A673 (cell line): ENCODE measurements at regions not wholly inside any gene's neighbourhood (a gene's known extent, or its start where the extent isn't known, plus 50 kb on each side); places are given as distances from the start of the nearest gene placed in this dataset.

ENCODE experiments used
- EZH2 ChIP-seq: fragments of 200-600 bp; sonication (generic); IDR thresholded peaks from 2 replicates; pipeline ENCODE4 v1.6.1; 2017; ENCODE audit warnings: borderline replicate concordance, low read depth, mild to moderate bottlenecking, mixed read lengths, antibody characterized with exemption, low read length; ENCODE audit not compliant: poor library complexity, severe bottlenecking
- TF ChIP-seq, protein P1 (sequence below): fragments of 300-800, 200-600 bp; sonication (generic); conservative IDR thresholded peaks from 2 replicates; pipeline ENCODE4 v1.5.1; 2017; ENCODE audit warnings: low read depth, mild to moderate bottlenecking, antibody characterized with exemption, low read length, moderate library complexity, mixed read lengths

DNA sequence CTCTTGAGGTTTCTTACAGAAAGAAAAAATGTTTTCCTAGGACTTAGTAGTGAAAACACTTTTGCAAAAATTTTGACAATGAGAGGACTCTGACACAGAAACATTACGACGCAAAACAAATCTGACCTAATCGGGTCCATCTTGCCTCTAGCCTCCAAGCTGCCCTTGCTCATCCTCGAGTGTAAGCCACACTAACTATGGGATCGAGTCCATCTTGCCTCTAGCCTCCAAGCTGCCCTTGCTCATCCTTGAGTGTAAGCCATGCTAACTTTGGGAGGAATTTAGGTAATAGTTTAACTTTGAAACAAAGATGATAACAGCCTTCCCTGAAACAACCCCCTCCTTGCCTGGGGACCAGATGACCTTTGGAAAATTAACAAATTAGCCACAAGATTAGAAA is 100.3 kb upstream of the FRG1 start:
- TF ChIP-seq, protein P1, sequence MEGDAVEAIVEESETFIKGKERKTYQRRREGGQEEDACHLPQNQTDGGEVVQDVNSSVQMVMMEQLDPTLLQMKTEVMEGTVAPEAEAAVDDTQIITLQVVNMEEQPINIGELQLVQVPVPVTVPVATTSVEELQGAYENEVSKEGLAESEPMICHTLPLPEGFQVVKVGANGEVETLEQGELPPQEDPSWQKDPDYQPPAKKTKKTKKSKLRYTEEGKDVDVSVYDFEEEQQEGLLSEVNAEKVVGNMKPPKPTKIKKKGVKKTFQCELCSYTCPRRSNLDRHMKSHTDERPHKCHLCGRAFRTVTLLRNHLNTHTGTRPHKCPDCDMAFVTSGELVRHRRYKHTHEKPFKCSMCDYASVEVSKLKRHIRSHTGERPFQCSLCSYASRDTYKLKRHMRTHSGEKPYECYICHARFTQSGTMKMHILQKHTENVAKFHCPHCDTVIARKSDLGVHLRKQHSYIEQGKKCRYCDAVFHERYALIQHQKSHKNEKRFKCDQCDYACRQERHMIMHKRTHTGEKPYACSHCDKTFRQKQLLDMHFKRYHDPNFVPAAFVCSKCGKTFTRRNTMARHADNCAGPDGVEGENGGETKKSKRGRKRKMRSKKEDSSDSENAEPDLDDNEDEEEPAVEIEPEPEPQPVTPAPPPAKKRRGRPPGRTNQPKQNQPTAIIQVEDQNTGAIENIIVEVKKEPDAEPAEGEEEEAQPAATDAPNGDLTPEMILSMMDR, result no peak
- no peak for TF ChIP-seq EZH2
